ENCODE measurements at regions not wholly inside any gene's neighbourhood (a gene's known extent, or its start where the extent isn't known, plus 50 kb on each side); places are given as distances from the start of the nearest gene placed in this dataset.

DNA sequence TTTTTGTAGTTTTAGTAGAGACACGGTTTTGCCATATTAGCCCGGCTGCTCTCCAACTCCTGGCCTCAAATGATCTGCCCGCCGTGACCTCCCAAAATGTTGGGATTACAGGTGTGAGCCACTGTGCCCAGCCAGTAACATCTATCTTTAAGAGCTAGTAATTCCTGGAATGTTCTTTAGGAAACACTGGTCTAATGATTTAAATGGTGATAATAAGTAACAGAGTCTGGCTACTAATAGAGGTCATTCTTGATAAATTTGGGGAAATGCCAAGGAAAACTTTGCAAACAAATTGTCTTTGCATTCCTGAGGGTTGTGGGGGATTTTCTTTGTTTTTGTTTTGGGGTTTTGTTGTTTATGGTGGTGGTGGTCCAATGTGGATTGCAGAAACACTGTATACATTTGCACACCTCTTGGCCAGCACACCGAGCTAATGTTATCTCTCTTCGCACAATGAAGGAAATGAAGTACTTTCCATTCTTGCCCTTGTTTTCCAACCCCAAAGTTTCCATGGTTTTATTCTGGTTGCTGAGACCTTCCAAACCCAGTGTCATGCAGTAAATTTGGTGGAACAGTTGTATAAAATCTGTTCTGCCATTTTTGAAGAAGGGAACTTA lies 51.3 kb upstream of the WIPF3 start:
- TF ChIP-seq ATF1 (CRISPR knock-in tag; IDR thresholded peaks at IDR 0.05) (no peak), GABPB1 (CRISPR knock-in tag; IDR thresholded peaks at IDR 0.05) (no peak), CBFB (CRISPR knock-in tag; IDR thresholded peaks at IDR 0.05; ENCODE audit: low read depth) (no peak), SP1 (CRISPR knock-in tag; conservative IDR thresholded peaks at IDR 0.05) (no peak), ZBTB21 (CRISPR knock-in tag; IDR thresholded peaks at IDR 0.05; ENCODE audit: borderline replicate concordance) (no peak), ZNF423 (CRISPR knock-in tag; IDR thresholded peaks at IDR 0.05) (no peak), FOXJ3 (CRISPR knock-in tag; IDR thresholded peaks at IDR 0.05; ENCODE audit: borderline replicate concordance) (no peak), EMX1 (CRISPR knock-in tag; IDR thresholded peaks at IDR 0.05) (no peak)
- TF ChIP-seq, protein P1, sequence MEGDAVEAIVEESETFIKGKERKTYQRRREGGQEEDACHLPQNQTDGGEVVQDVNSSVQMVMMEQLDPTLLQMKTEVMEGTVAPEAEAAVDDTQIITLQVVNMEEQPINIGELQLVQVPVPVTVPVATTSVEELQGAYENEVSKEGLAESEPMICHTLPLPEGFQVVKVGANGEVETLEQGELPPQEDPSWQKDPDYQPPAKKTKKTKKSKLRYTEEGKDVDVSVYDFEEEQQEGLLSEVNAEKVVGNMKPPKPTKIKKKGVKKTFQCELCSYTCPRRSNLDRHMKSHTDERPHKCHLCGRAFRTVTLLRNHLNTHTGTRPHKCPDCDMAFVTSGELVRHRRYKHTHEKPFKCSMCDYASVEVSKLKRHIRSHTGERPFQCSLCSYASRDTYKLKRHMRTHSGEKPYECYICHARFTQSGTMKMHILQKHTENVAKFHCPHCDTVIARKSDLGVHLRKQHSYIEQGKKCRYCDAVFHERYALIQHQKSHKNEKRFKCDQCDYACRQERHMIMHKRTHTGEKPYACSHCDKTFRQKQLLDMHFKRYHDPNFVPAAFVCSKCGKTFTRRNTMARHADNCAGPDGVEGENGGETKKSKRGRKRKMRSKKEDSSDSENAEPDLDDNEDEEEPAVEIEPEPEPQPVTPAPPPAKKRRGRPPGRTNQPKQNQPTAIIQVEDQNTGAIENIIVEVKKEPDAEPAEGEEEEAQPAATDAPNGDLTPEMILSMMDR (IDR thresholded peaks at IDR 0.05): no peak
- TF ChIP-seq, protein P2, sequence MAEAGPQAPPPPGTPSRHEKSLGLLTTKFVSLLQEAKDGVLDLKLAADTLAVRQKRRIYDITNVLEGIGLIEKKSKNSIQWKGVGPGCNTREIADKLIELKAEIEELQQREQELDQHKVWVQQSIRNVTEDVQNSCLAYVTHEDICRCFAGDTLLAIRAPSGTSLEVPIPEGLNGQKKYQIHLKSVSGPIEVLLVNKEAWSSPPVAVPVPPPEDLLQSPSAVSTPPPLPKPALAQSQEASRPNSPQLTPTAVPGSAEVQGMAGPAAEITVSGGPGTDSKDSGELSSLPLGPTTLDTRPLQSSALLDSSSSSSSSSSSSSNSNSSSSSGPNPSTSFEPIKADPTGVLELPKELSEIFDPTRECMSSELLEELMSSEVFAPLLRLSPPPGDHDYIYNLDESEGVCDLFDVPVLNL (CRISPR knock-in tag; IDR thresholded peaks at IDR 0.05; ENCODE audit: borderline replicate concordance, low read depth): no peak
- TF ChIP-seq, protein P3, sequence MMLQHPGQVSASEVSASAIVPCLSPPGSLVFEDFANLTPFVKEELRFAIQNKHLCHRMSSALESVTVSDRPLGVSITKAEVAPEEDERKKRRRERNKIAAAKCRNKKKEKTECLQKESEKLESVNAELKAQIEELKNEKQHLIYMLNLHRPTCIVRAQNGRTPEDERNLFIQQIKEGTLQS (CRISPR knock-in tag; conservative IDR thresholded peaks at IDR 0.05): no peak
